ENCODE measurements at regions not wholly inside any gene's neighbourhood (a gene's known extent, or its start where the extent isn't known, plus 50 kb on each side); places are given as distances from the start of the nearest gene placed in this dataset.

- H3K4me1 ChIP-seq = no peaks in the 10 kb centered on the region
- no peaks in the 10 kb centered on the region for H3K36me3 ChIP-seq
- no peak overlapping the region for H3K27ac ChIP-seq
- no peak overlapping the region for H3K4me3 ChIP-seq
- ATAC-seq = no peak
- 86 to 100% methylated on average over 2 of the region's 2 CpGs for WGBS, 2 donors (ENCODE audit: low coverage in 1 of 2)
- TF ChIP-seq EP300 (IDR thresholded peaks at IDR 0.05) (no peak), POLR2A (IDR thresholded peaks at IDR 0.05) (no peak), POLR2AphosphoS5 (IDR thresholded peaks at IDR 0.05) (no peak), CTCF (IDR thresholded peaks at IDR 0.05) (no peak)
- H3K9me3 ChIP-seq = no peaks in the 10 kb centered on the region
- no peaks in the 10 kb centered on the region for H3K27me3 ChIP-seq
These were observed 833.0 kb upstream of the COX7C start for GRCh38 chr5:85784746-85785145.

GRCh38 chr5:85813146-85813545 is 804.6 kb upstream of the COX7C start:
- Histone ChIP-seq H3K27ac (no peak overlapping the region), H3K9me3 (no peaks in the 10 kb centered on the region), H3K36me3 (no peaks in the 10 kb centered on the region), H3K4me1 (no peaks in the 10 kb centered on the region), H3K27me3 (no peaks in the 10 kb centered on the region), H3K4me3 (no peak overlapping the region)
- no peak for ATAC-seq
- TF ChIP-seq POLR2AphosphoS5 (IDR thresholded peaks at IDR 0.05) (no peak), CTCF (IDR thresholded peaks at IDR 0.05) (no peak), POLR2A (IDR thresholded peaks at IDR 0.05) (no peak), EP300 (IDR thresholded peaks at IDR 0.05) (no peak)
- WGBS, 2 donors (ENCODE audit: low coverage in 1 of 2) = 53 to 62% methylated on average over 3 of the region's 3 CpGs

GRCh38 chr5:85814596-85814995 is 803.1 kb upstream of the COX7C start:
- no peak overlapping the region for H3K27ac ChIP-seq
- TF ChIP-seq EP300 (IDR thresholded peaks at IDR 0.05) (no peak), POLR2A (IDR thresholded peaks at IDR 0.05) (no peak)
- no peaks in the 10 kb centered on the region for H3K4me1 ChIP-seq
- H3K36me3 ChIP-seq = no peaks in the 10 kb centered on the region
- no peaks in the 10 kb centered on the region for H3K27me3 ChIP-seq
- no peak overlapping the region for H3K4me3 ChIP-seq
- H3K9me3 ChIP-seq = no peaks in the 10 kb centered on the region
- no peak for ATAC-seq

GRCh38 chr5:85823462-85824426 is 794.0 kb upstream of the COX7C start:
- no peaks in the 10 kb centered on the region for H3K4me1 ChIP-seq
- no peak overlapping the region for H3K27ac ChIP-seq
- no peak overlapping the region for H3K4me3 ChIP-seq
- TF ChIP-seq POLR2AphosphoS5 (IDR thresholded peaks at IDR 0.05) (no peak), EP300 (IDR thresholded peaks at IDR 0.05) (no peak), CTCF (IDR thresholded peaks at IDR 0.05) (no peak), POLR2A (IDR thresholded peaks at IDR 0.05) (no peak)
- 65 to 69% methylated on average over 3 to 6 of the region's 6 CpGs for WGBS, 2 donors (ENCODE audit: low coverage in 1 of 2)
- no peaks in the 10 kb centered on the region for H3K9me3 ChIP-seq
- H3K36me3 ChIP-seq = no peaks in the 10 kb centered on the region
- ATAC-seq = no peak
- H3K27me3 ChIP-seq = no peaks in the 10 kb centered on the region

GRCh38 chr5:85838781-85839180 is 779.0 kb upstream of the COX7C start:
- Histone ChIP-seq H3K36me3 (no peaks in the 10 kb centered on the region), H3K27ac (no peak overlapping the region), H3K4me1 (no peaks in the 10 kb centered on the region), H3K27me3 (no peaks in the 10 kb centered on the region), H3K4me3 (no peak overlapping the region), H3K9me3 (no peaks in the 10 kb centered on the region)
- no peak for ATAC-seq
- WGBS, 2 donors (ENCODE audit: low coverage in 1 of 2) = 73 to 87% methylated on average over 5 of the region's 5 CpGs
- no peak for TF ChIP-seq POLR2A (IDR thresholded peaks at IDR 0.05)
- no peak for TF ChIP-seq CTCF (IDR thresholded peaks at IDR 0.05)
- TF ChIP-seq POLR2AphosphoS5 (IDR thresholded peaks at IDR 0.05) = no peak
- TF ChIP-seq EP300 (IDR thresholded peaks at IDR 0.05) = no peak

All from gastroesophageal sphincter (tissue), 4 donors.